ENCODE measurements at regions not wholly inside any gene's neighbourhood (a gene's known extent, or its start where the extent isn't known, plus 50 kb on each side); places are given as distances from the start of the nearest gene placed in this dataset.

- no peak for TF ChIP-seq RARB (CRISPR knock-in tag; IDR thresholded peaks at IDR 0.05)
- TF ChIP-seq ZNF70 (CRISPR knock-in tag; IDR thresholded peaks at IDR 0.05): no peak
- no peak for TF ChIP-seq TOX (CRISPR knock-in tag; IDR thresholded peaks at IDR 0.05; ENCODE audit: borderline replicate concordance)
- TF ChIP-seq ZFP3 (CRISPR knock-in tag; IDR thresholded peaks at IDR 0.05): no peak
- no peak for TF ChIP-seq TSHZ2 (CRISPR knock-in tag; IDR thresholded peaks at IDR 0.05)
Observed at GRCh38 chr20:51916244-51916643, 113.9 kb upstream of the SALL4 start.

Data from SK-N-SH treated with all-trans-retinoic acid at 6 μM for 48 hours (cell line).